ENCODE measurements at regions not wholly inside any gene's neighbourhood (a gene's known extent, or its start where the extent isn't known, plus 50 kb on each side); places are given as distances from the start of the nearest gene placed in this dataset.

- no peak overlapping the region for H3K4me3 Mint-ChIP-seq
- H3K36me3 Mint-ChIP-seq (ENCODE audit: low read depth): no peaks in the 10 kb centered on the region
- H3K27me3 Mint-ChIP-seq: no peaks in the 10 kb centered on the region
- H3K9me3 Mint-ChIP-seq: peaks cover 6% of the 10 kb centered on the region
- no peak overlapping the region for H3K27ac Mint-ChIP-seq
- H3K4me1 Mint-ChIP-seq (ENCODE audit: low read depth): no peaks in the 10 kb centered on the region
- no peak for DNase-seq
Measured at GRCh38 chr2:198795419-198795818, 662.3 kb downstream of the SATB2 start.

DNA sequence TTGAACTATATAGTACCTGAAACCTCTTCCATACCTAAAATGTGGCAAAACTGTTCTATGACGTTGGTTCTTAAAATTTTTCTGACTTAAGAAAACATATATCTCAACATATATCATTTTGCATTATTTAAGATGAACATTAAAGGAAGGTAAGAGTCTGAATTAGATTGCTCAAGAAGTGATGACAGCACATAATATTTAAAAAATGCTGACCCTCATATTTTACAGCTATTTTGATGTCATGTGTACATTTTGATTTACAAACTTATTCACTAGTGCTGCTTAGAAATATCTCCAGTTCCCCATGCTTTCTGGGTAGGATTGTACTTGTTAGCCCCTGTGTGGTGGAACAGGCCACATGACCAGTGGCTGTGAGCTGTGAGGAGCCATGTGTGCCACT, 666.1 kb downstream of the SATB2 start:
- H3K27me3 Mint-ChIP-seq: no peaks in the 10 kb centered on the region
- H3K4me3 Mint-ChIP-seq: no peak overlapping the region
- no peaks in the 10 kb centered on the region for H3K4me1 Mint-ChIP-seq (ENCODE audit: low read depth)
- peaks cover 1% of the 10 kb centered on the region for H3K9me3 Mint-ChIP-seq
- no peaks in the 10 kb centered on the region for H3K36me3 Mint-ChIP-seq (ENCODE audit: low read depth)
- DNase-seq: no peak
- no peak overlapping the region for H3K27ac Mint-ChIP-seq

- Mint-ChIP-seq H3K36me3 (ENCODE audit: low read depth) (no peaks in the 10 kb centered on the region), H3K4me3 (no peak overlapping the region), H3K27me3 (no peaks in the 10 kb centered on the region), H3K9me3 (peaks cover 5% of the 10 kb centered on the region), H3K4me1 (ENCODE audit: low read depth) (no peaks in the 10 kb centered on the region), H3K27ac (no peak overlapping the region)
- no peak for DNase-seq
Measured at GRCh38 chr2:198788676-198789075, 669.1 kb downstream of the SATB2 start.

DNA sequence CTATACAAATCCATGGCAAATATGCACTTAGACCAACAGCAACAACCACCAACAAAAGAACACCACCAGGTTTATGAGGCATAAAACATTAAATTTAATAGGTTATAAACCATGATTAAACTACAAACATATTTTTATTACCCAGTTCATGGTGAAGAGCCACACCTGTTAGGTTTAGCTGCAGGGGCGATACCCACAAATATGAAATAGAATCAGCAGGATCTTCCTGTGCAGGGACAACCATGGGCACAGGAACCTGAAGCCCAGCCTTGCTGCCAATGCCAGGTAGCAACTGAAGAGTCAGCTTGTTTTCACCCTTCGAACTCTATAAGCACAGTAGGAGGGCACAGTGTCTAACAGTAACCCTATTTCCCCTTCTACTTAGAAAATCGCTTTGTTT, 675.0 kb downstream of the SATB2 start:
- no peak for DNase-seq
- no peak overlapping the region for H3K27ac Mint-ChIP-seq
- H3K4me1 Mint-ChIP-seq (ENCODE audit: low read depth): no peaks in the 10 kb centered on the region
- no peaks in the 10 kb centered on the region for H3K36me3 Mint-ChIP-seq (ENCODE audit: low read depth)
- H3K27me3 Mint-ChIP-seq: no peaks in the 10 kb centered on the region
- no peak overlapping the region for H3K4me3 Mint-ChIP-seq
- peaks cover 5% of the 10 kb centered on the region for H3K9me3 Mint-ChIP-seq

- Mint-ChIP-seq H3K27me3 (no peaks in the 10 kb centered on the region), H3K36me3 (ENCODE audit: low read depth) (no peaks in the 10 kb centered on the region), H3K27ac (no peak overlapping the region), H3K4me1 (ENCODE audit: low read depth) (no peaks in the 10 kb centered on the region), H3K9me3 (no peaks in the 10 kb centered on the region), H3K4me3 (no peak overlapping the region)
- no peak for DNase-seq
Measured at GRCh38 chr2:198776616-198777406, 680.9 kb downstream of the SATB2 start.

DNA sequence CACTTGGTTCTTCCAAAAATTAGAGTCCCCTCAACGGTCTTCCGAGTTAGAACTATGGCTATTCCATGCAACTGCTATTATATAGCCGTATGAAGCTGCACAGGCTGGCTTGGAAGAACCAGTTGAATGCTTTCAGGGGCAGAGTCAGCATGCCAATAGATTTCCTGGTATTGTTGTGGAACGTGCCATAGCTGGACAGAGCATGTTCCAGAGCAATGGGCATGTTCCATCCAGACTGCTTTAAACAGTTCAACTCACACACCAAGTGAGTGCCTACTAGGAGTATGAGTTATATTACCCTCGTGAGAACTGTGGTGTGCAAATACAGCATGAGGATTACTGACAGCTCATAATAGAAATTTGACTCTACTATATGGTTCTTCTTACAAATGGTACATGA, 682.0 kb downstream of the SATB2 start:
- Mint-ChIP-seq H3K9me3 (no peaks in the 10 kb centered on the region), H3K4me1 (ENCODE audit: low read depth) (no peaks in the 10 kb centered on the region), H3K27ac (no peak overlapping the region), H3K27me3 (no peaks in the 10 kb centered on the region), H3K4me3 (no peak overlapping the region), H3K36me3 (ENCODE audit: low read depth) (no peaks in the 10 kb centered on the region)
- no peak for DNase-seq

GRCh38 chr2:198774576-198774975, 683.2 kb downstream of the SATB2 start:
- Mint-ChIP-seq H3K4me3 (no peak overlapping the region), H3K4me1 (ENCODE audit: low read depth) (no peaks in the 10 kb centered on the region), H3K27me3 (no peaks in the 10 kb centered on the region), H3K36me3 (ENCODE audit: low read depth) (no peaks in the 10 kb centered on the region), H3K9me3 (no peaks in the 10 kb centered on the region), H3K27ac (no peak overlapping the region)
- DNase-seq: no peak

GRCh38 chr2:198767694-198768093, 690.0 kb downstream of the SATB2 start:
- Mint-ChIP-seq H3K27ac (no peak overlapping the region), H3K9me3 (no peaks in the 10 kb centered on the region), H3K4me3 (no peak overlapping the region), H3K36me3 (ENCODE audit: low read depth) (no peaks in the 10 kb centered on the region), H3K27me3 (no peaks in the 10 kb centered on the region), H3K4me1 (ENCODE audit: low read depth) (no peaks in the 10 kb centered on the region)
- no peak for DNase-seq

DNA sequence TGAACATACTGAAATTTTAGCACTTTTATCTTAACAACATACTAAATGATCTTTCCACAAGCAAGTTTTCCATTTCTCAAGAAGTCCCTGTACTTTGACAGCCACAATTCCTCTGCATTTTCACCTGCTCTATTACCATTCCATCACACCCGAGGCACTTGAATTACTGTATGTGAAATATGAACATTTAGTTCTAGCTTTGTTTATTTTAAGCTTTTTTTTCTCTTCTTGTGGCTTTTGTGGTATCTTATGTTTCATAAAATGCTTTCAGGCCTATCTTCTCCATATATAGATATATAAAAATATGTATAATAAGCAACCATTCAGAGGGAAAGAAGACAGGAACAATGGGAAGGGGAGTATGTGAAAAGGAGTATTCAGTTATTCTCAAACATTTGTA, 693.9 kb downstream of the SATB2 start:
- Mint-ChIP-seq H3K9me3 (no peaks in the 10 kb centered on the region), H3K27ac (no peak overlapping the region), H3K27me3 (no peaks in the 10 kb centered on the region), H3K4me1 (ENCODE audit: low read depth) (no peaks in the 10 kb centered on the region), H3K4me3 (no peak overlapping the region), H3K36me3 (ENCODE audit: low read depth) (no peaks in the 10 kb centered on the region)
- no peak for DNase-seq

GRCh38 chr2:198762441-198762840, 695.3 kb downstream of the SATB2 start:
- no peak overlapping the region for H3K4me3 Mint-ChIP-seq
- no peaks in the 10 kb centered on the region for H3K36me3 Mint-ChIP-seq (ENCODE audit: low read depth)
- no peak overlapping the region for H3K27ac Mint-ChIP-seq
- no peaks in the 10 kb centered on the region for H3K27me3 Mint-ChIP-seq
- no peaks in the 10 kb centered on the region for H3K4me1 Mint-ChIP-seq (ENCODE audit: low read depth)
- H3K9me3 Mint-ChIP-seq: no peaks in the 10 kb centered on the region
- DNase-seq: no peak

DNA sequence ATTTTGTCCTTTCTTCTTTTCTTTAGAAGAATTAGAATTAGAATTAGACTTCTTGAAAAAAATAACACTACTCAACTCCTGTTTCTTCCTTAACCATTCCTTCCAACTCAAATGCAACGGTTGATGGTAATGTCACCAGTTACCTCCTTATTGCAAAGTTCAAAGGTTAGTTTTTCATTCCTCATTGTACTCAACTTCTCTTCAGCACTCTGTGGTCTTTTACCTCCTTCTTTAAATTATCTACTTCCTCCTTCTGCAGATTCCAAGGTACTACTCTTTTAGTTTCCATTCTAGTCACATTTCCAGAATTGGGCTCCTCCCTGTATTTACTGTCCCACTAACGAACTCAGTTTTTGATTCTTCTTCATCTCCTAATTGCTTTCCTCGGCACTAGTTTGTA, 700.7 kb downstream of the SATB2 start:
- no peak overlapping the region for H3K4me3 Mint-ChIP-seq
- H3K9me3 Mint-ChIP-seq: no peaks in the 10 kb centered on the region
- no peaks in the 10 kb centered on the region for H3K36me3 Mint-ChIP-seq (ENCODE audit: low read depth)
- DNase-seq: no peak
- no peak overlapping the region for H3K27ac Mint-ChIP-seq
- no peaks in the 10 kb centered on the region for H3K27me3 Mint-ChIP-seq
- no peaks in the 10 kb centered on the region for H3K4me1 Mint-ChIP-seq (ENCODE audit: low read depth)

GRCh38 chr2:198756166-198756565, 701.6 kb downstream of the SATB2 start:
- no peak overlapping the region for H3K27ac Mint-ChIP-seq
- no peak for DNase-seq

DNA sequence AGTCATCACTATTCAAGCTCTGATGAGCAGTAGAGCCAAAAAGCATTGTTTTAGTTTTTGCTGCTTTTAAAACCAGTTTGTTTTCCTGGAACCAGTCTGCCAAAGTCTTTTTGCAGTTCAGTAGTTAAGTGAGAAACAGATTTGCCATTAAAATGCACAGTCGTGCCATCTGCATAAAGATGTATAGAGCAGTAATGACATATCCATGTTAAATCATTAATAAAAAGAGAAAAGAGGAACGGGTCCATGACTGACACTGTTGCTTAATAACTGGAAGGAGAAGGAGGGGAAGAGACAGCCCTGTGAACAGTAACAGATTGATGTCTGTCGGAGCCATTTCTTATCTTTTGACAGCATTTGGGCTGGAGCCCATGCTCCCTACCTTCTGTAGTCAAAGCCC, 704.6 kb downstream of the SATB2 start:
- no peak overlapping the region for H3K27ac Mint-ChIP-seq
- no peak for DNase-seq
- H3K4me3 Mint-ChIP-seq: no peak overlapping the region
- H3K27me3 Mint-ChIP-seq: no peaks in the 10 kb centered on the region
- no peaks in the 10 kb centered on the region for H3K4me1 Mint-ChIP-seq (ENCODE audit: low read depth)
- H3K36me3 Mint-ChIP-seq (ENCODE audit: low read depth): no peaks in the 10 kb centered on the region
- H3K9me3 Mint-ChIP-seq: no peaks in the 10 kb centered on the region

More at GRCh38 chr2:198756166-198756565, 701.6 kb downstream of the SATB2 start:
- H3K4me1 Mint-ChIP-seq (ENCODE audit: low read depth): no peaks in the 10 kb centered on the region
- no peaks in the 10 kb centered on the region for H3K27me3 Mint-ChIP-seq
- no peaks in the 10 kb centered on the region for H3K36me3 Mint-ChIP-seq (ENCODE audit: low read depth)
- H3K9me3 Mint-ChIP-seq: no peaks in the 10 kb centered on the region
- H3K4me3 Mint-ChIP-seq: no peak overlapping the region

DNA sequence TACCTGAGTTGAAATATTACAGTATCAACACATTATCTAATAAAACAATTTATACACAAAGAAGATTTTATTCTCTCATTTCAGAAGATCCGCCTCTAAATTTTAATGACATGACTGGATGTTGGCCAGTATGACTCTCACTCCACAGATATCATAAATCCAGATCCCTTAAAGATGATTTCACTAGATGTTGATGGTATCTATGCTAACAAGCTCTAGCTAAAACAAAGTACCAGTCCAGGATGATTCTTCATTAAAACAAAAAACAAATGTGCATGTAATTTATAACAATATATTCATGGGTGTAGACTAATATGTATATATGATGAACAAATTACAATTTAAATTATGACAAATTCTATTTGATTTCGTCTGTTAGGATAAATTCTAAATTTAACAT, 708.4 kb downstream of the SATB2 start:
- no peaks in the 10 kb centered on the region for H3K27me3 Mint-ChIP-seq
- no peaks in the 10 kb centered on the region for H3K36me3 Mint-ChIP-seq (ENCODE audit: low read depth)
- H3K27ac Mint-ChIP-seq: no peak overlapping the region
- H3K9me3 Mint-ChIP-seq: no peaks in the 10 kb centered on the region
- H3K4me1 Mint-ChIP-seq (ENCODE audit: low read depth): no peaks in the 10 kb centered on the region
- H3K4me3 Mint-ChIP-seq: no peak overlapping the region
- DNase-seq: no peak

DNA sequence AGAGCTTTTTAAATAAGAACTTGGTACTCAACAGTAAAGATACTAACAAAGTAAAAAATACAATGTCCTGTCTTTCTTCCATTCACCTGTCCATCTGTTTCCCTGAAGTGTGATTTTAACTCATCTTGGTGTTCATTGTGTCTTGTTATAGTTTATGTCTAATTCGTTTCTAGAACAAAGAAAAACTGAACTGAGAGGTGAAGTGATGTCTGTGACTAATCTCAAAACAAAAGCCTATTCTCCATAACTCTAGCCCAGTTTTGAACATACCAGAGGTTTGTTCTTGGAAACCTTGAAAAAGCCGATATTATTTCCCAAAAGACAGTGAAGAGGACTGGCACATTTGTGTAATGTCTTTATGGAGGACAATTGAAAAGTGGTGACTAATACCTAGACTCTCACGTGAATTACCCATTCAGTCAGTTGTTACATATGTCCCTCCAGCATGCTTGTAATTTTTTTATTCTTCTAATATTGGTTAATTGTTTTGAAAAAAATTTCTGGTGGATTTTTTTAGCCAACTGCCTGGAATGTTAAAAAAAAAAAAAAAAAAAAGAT, 725.8 kb downstream of the SATB2 start:
- H3K9me3 Mint-ChIP-seq: no peaks in the 10 kb centered on the region
- H3K36me3 Mint-ChIP-seq (ENCODE audit: low read depth): no peaks in the 10 kb centered on the region
- H3K4me1 Mint-ChIP-seq (ENCODE audit: low read depth): no peaks in the 10 kb centered on the region

More for the DNA sequence above, 725.8 kb downstream of the SATB2 start:
- Mint-ChIP-seq H3K27me3 (no peaks in the 10 kb centered on the region), H3K27ac (no peak overlapping the region), H3K4me3 (no peak overlapping the region)
- DNase-seq: no peak
